PC-9 (cell line): ENCODE measurements at regions not wholly inside any gene's neighbourhood (a gene's known extent, or its start where the extent isn't known, plus 50 kb on each side); places are given as distances from the start of the nearest gene placed in this dataset.

ENCODE experiments used
- BruUV-seq: library from RNA; stranded (reverse); fragments of 400-500 nt; replicated peaks from 2 replicates; lab custom pipeline; 2021; lab: Mats Ljungman, UMichigan
- CTCF ChIA-PET: fragments of 300-600 bp; sonication (Branson Sonifier 250); formaldehyde crosslinking; loops from one replicate; lab custom pipeline; 2022; ENCODE audit warnings: antibody characterized with exemption; lab: Charles Lee
- POLR2A ChIA-PET: fragments of 300-600 bp; sonication (Branson Sonifier 250); formaldehyde crosslinking; loops from one replicate; lab custom pipeline; 2022; ENCODE audit warnings: antibody characterized with exemption; ENCODE audit not compliant: unreplicated experiment; lab: Charles Lee
- DNase-seq, 2 experiments: peaks; one replicate each; pipeline versions ENCODE4 v3.0.0 to v3.0.0-alpha.2; 2015 to 2022; ENCODE audit warnings: mixed read lengths in 1 of 2
- H2AFZ ChIP-seq: fragments of 200-600 bp; sonication (generic); 2 replicates; pipeline ENCODE4 v1.8.1; 2017; ENCODE audit warnings: antibody characterized with exemption
- H3F3A ChIP-seq: fragments of 200-600 bp; sonication (generic); 2 replicates; pipeline ENCODE4 v1.8.1; 2017; ENCODE audit warnings: antibody characterized with exemption, mild to moderate bottlenecking, low read depth; ENCODE audit not compliant: insufficient read depth
- H3K27ac ChIP-seq: fragments of 200-600 bp; sonication (generic); 2 replicates; pipeline ENCODE4 v1.6.1; 2016; ENCODE audit warnings: mixed run types
- H3K27me3 ChIP-seq: fragments of 200-600 bp; sonication (generic); 2 replicates; pipeline ENCODE4 v1.6.1; 2016; ENCODE audit warnings: low read depth, mixed run types; ENCODE audit not compliant: insufficient read depth
- H3K36me3 ChIP-seq: fragments of 200-600 bp; sonication (generic); 2 replicates; pipeline ENCODE4 v1.6.1; 2016; ENCODE audit warnings: low read depth, mixed run types
- H3K4me1 ChIP-seq: fragments of 200-600 bp; sonication (generic); replicated peaks from 2 replicates; pipeline ENCODE4 v1.6.1; 2016; ENCODE audit warnings: mixed run types; ENCODE audit not compliant: insufficient read depth
- H3K4me2 ChIP-seq: fragments of 200-600 bp; sonication (generic); 2 replicates; pipeline ENCODE4 v1.6.1; 2017; ENCODE audit warnings: mixed run types
- H3K4me3 ChIP-seq: fragments of 200-600 bp; sonication (generic); 2 replicates; pipeline ENCODE4 v1.6.1; 2016; ENCODE audit warnings: mixed run types
- H3K79me2 ChIP-seq: fragments of 200-600 bp; sonication (generic); 2 replicates; pipeline ENCODE4 v1.6.1; 2017; ENCODE audit warnings: low read depth, mixed run types
- H3K9me2 ChIP-seq: fragments of 200-600 bp; sonication (generic); 2 replicates; pipeline ENCODE4 v1.8.1; 2017; ENCODE audit warnings: mild to moderate bottlenecking; ENCODE audit not compliant: insufficient read depth
- H3K9me3 ChIP-seq: fragments of 200-600 bp; sonication (generic); 2 replicates; pipeline ENCODE4 v1.8.1; 2016; ENCODE audit warnings: low read depth; ENCODE audit not compliant: insufficient read depth
- H4K20me1 ChIP-seq: fragments of 200-600 bp; sonication (generic); 2 replicates; pipeline ENCODE4 v1.8.1; 2017; ENCODE audit not compliant: insufficient read depth
- CTCF ChIP-seq: fragments of 200-600 bp; sonication (generic); conservative IDR thresholded peaks from 2 replicates; pipeline ENCODE4 v1.6.1; 2017; ENCODE audit warnings: mixed run types, antibody characterized with exemption, mild to moderate bottlenecking, moderate library complexity
- EZH2 ChIP-seq: fragments of 200-600 bp; sonication (generic); IDR thresholded peaks from 2 replicates; pipeline ENCODE4 v1.8.0; 2017; ENCODE audit warnings: antibody characterized with exemption, low read depth
- intact Hi-C: fragments of 100-400 bp; cut with micrococcal nuclease; formaldehyde crosslinking; loops from one replicate; pipeline ENCODE4 v1.10.0; 2022; ENCODE audit not compliant: unreplicated experiment

- no peak for TF ChIP-seq EZH2
- TF ChIP-seq CTCF, result no peak
- intact Hi-C loops, result no loop called here
- no peaks in the 10 kb centered on the region for H3K9me2 ChIP-seq
- H2AFZ ChIP-seq, result no peak overlapping the region
- H3F3A ChIP-seq, result no peaks in the 10 kb centered on the region
- H3K27me3 ChIP-seq, result no peaks in the 10 kb centered on the region
- H3K27ac ChIP-seq, result no peak overlapping the region
- ChIA-PET CTCF (interaction anchor here (0.6 kb wide), 1 partner anchor 535 kb away, joined by 3 read pairs; no protein-coding TSS in a partner anchor), POLR2A (no interaction called here)
- H3K4me3 ChIP-seq, result no peak overlapping the region
- H3K9me3 ChIP-seq, result no peaks in the 10 kb centered on the region
- H3K36me3 ChIP-seq, result no peaks in the 10 kb centered on the region
- no peaks in the 10 kb centered on the region for H4K20me1 ChIP-seq
- H3K4me1 ChIP-seq, result no peaks in the 10 kb centered on the region
- DNase-seq, result no peak
- H3K4me2 ChIP-seq, result no peak overlapping the region
- H3K79me2 ChIP-seq, result no peaks in the 10 kb centered on the region
- no TSS peak for BruUV-seq
These were observed 348.1 kb downstream of the CCSER2 start for GRCh38 chr10:84676536-84676935.

GRCh38 chr10:84681781-84682180 is 353.4 kb downstream of the CCSER2 start:
- Histone ChIP-seq H3K4me3 (no peak overlapping the region), H3K9me3 (no peaks in the 10 kb centered on the region), H3K79me2 (no peaks in the 10 kb centered on the region), H3K9me2 (no peaks in the 10 kb centered on the region), H3K4me2 (no peak overlapping the region), H2AFZ (no peak overlapping the region), H3F3A (no peaks in the 10 kb centered on the region), H3K27me3 (no peaks in the 10 kb centered on the region), H3K27ac (no peak overlapping the region), H3K4me1 (no peaks in the 10 kb centered on the region), H3K36me3 (no peaks in the 10 kb centered on the region), H4K20me1 (no peaks in the 10 kb centered on the region)
- no peak for TF ChIP-seq EZH2
- no peak for TF ChIP-seq CTCF
- intact Hi-C loops, result no loop called here
- DNase-seq, result no peak
- POLR2A ChIA-PET, result interaction anchor here (0.7 kb wide), 1 partner anchor 977 kb away, joined by 6 read pairs; no protein-coding TSS in a partner anchor
- CTCF ChIA-PET, result no interaction called here
- BruUV-seq, result no TSS peak

GRCh38 chr10:84683550-84683949 is 355.2 kb downstream of the CCSER2 start:
- ChIA-PET POLR2A (no interaction called here), CTCF (no interaction called here)
- TF ChIP-seq EZH2 (no peak), CTCF (no peak)
- Histone ChIP-seq H3K79me2 (no peaks in the 10 kb centered on the region), H3K4me2 (no peak overlapping the region), H3F3A (no peaks in the 10 kb centered on the region), H2AFZ (no peak overlapping the region), H3K27me3 (no peaks in the 10 kb centered on the region), H4K20me1 (no peaks in the 10 kb centered on the region), H3K9me3 (no peaks in the 10 kb centered on the region), H3K36me3 (no peaks in the 10 kb centered on the region), H3K27ac (no peak overlapping the region), H3K4me3 (no peak overlapping the region), H3K4me1 (no peaks in the 10 kb centered on the region), H3K9me2 (no peaks in the 10 kb centered on the region)
- no TSS peak for BruUV-seq
- DNase-seq, result no peak
- intact Hi-C loops, result no loop called here
